ENCODE measurements at regions not wholly inside any gene's neighbourhood (a gene's known extent, or its start where the extent isn't known, plus 50 kb on each side); places are given as distances from the start of the nearest gene placed in this dataset.

DNA sequence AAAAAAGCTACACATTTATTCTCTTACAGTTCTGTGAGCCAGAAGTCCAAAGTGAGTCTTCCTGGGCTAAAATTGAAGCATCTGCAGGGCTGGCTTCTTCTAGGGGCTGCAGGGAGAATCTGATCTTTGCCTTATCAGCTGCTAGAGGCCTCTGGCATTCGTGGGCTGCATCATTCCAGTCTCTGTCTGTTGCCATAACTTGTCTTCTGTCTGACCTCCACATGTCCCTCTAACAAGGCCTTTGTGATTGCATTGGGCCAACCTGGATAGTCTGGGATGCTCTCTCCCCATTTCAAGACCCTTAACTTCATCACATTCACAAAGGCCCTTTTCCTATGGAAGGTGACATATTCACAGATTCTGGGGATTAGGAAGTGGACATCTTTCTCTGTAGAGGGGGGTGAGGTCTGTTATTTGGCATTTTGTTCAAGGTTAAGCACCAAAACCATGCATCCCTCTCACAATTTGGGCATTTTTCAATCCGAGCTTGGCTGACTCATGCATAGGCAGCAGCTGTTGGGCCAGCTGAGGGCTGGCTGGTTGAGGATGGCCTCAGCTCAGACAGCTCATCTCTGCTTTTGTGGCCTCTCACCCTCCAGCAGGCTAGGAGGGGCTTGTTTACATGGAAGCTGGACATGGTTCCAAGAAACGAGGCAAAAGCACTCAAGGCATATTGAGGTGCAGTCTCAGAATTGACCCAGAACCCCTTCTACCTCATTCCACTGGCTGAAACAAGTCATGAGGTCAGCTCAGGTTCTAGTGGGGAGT is 116.1 kb upstream of the NXT1 start:
- no peak for TF ChIP-seq YY1 (IDR thresholded peaks at IDR 0.05; ENCODE audit: insufficient read depth, insufficient read length)
- no peak for TF ChIP-seq ZNF274 (IDR thresholded peaks at IDR 0.05; ENCODE audit: low read depth, low read length)
- TF ChIP-seq SUZ12 (IDR thresholded peaks at IDR 0.05; ENCODE audit: extremely low read depth, insufficient read depth, insufficient read length) = no peak
